Large intestine (tissue), 3 donors: ENCODE measurements at regions not wholly inside any gene's neighbourhood (a gene's known extent, or its start where the extent isn't known, plus 50 kb on each side); places are given as distances from the start of the nearest gene placed in this dataset.

Experiments
- DNase-seq, 2 donors: peaks; one replicate each; pipeline versions ENCODE4 v3.0.0 to v3.0.0-alpha.2; 2013
- H3K27ac ChIP-seq: one replicate; pipeline ENCODE4 v1.5.1; 2013; ENCODE audit warnings: low read length
- H3K27me3 ChIP-seq: 2 replicates; pipeline ENCODE4 v1.6.1; 2013; ENCODE audit warnings: low read length; ENCODE audit not compliant: control insufficient read depth, insufficient read depth
- H3K36me3 ChIP-seq: 2 replicates; pipeline ENCODE4 v1.6.1; 2013; ENCODE audit warnings: low read length; ENCODE audit not compliant: control insufficient read depth, insufficient read depth
- H3K4me1 ChIP-seq: one replicate; pipeline ENCODE4 v1.6.1; 2013; ENCODE audit warnings: low read length; ENCODE audit not compliant: control insufficient read depth, insufficient read depth
- H3K4me3 ChIP-seq: one replicate; pipeline ENCODE4 v1.5.1; 2013; ENCODE audit warnings: low read length
- H3K9me3 ChIP-seq: one replicate; pipeline ENCODE4 v1.6.1; 2013; ENCODE audit warnings: mild to moderate bottlenecking, low read depth, low read length, moderate library complexity; ENCODE audit not compliant: control insufficient read depth
- WGBS: methylation state at CpG from one replicate; pipeline ENCODE4 v1.1.5; 2013; ENCODE audit warnings: low lambda C conversion rate; ENCODE audit not compliant: insufficient coverage; 5-methylcytosine and 5-hydroxymethylcytosine counted together

DNA sequence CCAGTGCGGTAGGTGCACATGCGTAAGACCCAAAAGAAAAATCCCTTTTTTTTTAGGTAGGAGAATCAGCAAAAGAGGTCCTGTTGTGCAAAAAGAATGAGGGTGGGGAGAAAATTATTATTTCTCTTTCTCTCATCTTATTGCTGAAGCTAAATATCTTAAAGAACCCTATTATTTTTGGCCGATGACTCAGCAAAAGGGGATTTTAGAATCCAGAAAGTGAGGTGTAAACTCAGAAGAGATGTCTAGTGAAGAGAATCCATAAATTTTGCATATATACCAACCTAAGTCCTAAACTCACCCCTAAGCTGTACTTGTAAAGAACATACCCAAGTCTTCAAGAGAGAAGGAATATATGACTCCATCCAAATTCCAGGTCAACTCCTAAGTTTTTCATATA, 386.3 kb upstream of the ZNF717 start:
- DNase-seq = no peak
- no peak overlapping the region for H3K4me3 ChIP-seq
- H3K9me3 ChIP-seq = no peaks in the 10 kb centered on the region
- no peaks in the 10 kb centered on the region for H3K4me1 ChIP-seq
- H3K27me3 ChIP-seq = no peaks in the 10 kb centered on the region
- no peak overlapping the region for H3K27ac ChIP-seq
- H3K36me3 ChIP-seq = no peaks in the 10 kb centered on the region
- no CpG with 5 or more reads among the region's 3 CpGs for WGBS

DNA sequence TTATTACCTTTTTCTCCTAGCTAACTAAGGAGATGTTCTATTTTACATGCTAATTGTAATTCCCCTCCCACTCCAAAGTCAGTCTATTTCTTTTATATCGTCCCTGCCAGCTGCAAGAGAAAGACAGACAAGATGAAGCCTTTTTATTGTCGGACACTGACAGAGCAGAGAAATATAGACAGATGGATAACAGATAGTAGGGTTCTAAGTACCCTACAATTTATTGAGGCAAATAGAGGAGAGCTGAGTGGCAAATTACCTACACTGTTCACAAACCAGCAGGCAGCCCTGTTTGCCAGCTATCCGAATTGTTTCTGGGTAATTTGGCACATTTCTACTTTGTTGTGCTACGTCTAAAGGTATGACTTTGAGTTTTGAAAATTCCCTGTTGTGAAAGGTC, 392.3 kb upstream of the ZNF717 start:
- Histone ChIP-seq H3K9me3 (no peaks in the 10 kb centered on the region), H3K36me3 (no peaks in the 10 kb centered on the region), H3K4me1 (no peaks in the 10 kb centered on the region), H3K27me3 (no peaks in the 10 kb centered on the region), H3K27ac (no peak overlapping the region), H3K4me3 (no peak overlapping the region)
- DNase-seq = no peak
- 83% methylated on average over 1 of the region's 4 CpGs for whole genome bisulfite sequencing

DNA sequence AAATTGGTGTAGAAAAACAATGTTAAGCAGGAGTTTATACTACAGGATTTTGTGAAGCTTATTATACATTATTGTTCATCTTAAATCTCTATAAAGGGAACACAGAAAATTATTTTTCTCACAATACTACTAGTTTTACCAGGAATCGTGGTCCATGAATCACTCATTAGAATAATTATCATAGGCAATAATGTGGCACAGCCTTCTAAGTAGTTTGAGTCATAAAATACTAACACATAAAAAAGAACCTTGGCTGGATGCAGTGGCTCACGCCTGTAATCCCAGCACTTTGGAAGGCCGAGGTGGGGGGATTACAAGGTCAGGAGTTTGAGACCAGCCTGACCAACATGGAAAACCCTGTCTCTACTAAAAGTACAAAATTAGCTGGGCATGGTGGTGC, 393.1 kb upstream of the ZNF717 start:
- Histone ChIP-seq H3K27ac (no peak overlapping the region), H3K27me3 (no peaks in the 10 kb centered on the region), H3K9me3 (no peaks in the 10 kb centered on the region), H3K4me1 (no peaks in the 10 kb centered on the region), H3K36me3 (no peaks in the 10 kb centered on the region), H3K4me3 (no peak overlapping the region)
- WGBS = no CpG with 5 or more reads among the region's 3 CpGs
- no peak for DNase-seq

DNA sequence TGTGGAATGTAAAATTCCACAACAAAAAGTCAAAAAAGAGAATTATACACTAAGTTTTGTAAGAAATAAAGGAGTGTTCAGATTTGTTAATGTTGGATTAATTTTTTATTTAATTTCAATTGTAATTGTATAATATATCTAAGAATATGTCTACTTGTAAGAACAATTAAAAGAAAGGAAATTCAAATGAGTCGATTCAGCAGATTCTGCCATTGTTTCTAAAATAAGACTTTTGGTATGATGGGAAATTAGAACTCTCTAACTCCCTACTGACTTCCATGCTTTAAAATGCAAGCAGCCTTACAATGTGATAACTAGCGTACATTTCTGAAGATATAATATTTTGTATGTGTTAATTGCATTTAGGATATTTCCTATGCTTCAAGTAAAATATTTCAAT, 395.9 kb upstream of the ZNF717 start:
- no peaks in the 10 kb centered on the region for H3K36me3 ChIP-seq
- DNase-seq = no peak
- no peak overlapping the region for H3K4me3 ChIP-seq
- H3K9me3 ChIP-seq = no peaks in the 10 kb centered on the region
- H3K4me1 ChIP-seq = no peaks in the 10 kb centered on the region
- H3K27ac ChIP-seq = no peak overlapping the region
- no peaks in the 10 kb centered on the region for H3K27me3 ChIP-seq
- WGBS = 96% methylated on average over 2 of the region's 2 CpGs

DNA sequence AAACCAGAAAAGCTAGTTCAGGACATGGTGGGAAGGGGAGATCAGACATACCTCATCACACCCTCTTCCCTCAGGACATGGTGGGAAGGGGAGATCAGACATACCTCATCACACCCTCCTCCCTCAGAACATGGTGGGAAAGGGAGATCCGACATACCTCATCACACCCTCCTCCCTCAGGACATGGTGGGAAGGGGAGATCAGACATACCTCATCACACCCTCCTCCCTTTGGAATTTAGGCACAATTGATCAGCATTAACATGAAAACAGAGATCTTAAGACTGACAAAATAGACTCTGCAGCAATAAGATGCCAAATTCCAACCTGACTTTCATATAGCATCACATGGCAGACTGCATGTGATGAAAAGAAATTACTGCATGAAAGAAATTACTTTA, 412.7 kb upstream of the ZNF717 start:
- WGBS = no CpG with 5 or more reads among the region's 1 CpG
- no peak for DNase-seq
- no peaks in the 10 kb centered on the region for H3K27me3 ChIP-seq
- H3K4me3 ChIP-seq = no peak overlapping the region
- H3K4me1 ChIP-seq = no peaks in the 10 kb centered on the region
- no peaks in the 10 kb centered on the region for H3K9me3 ChIP-seq
- no peaks in the 10 kb centered on the region for H3K36me3 ChIP-seq
- H3K27ac ChIP-seq = no peak overlapping the region

DNA sequence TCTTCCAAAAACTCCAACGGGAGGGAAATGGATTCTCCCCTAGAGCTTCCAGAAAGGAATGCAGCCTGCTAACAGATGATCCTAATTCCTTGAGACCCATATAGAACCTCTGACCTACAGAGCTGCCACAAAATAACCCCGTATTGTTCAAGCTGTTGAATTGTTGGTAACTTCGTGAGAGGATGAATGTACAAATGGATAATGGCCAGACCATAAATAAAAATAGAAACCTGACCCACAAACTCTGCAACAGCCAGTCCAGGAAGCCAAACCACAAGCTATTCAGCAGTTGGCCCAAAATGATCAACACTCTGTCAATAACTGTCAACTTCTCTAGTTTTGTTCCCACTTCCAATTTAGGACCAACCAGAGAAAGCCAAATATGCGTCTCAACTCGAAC, 414.0 kb upstream of the ZNF717 start:
- WGBS = 91% methylated on average over 4 of the region's 5 CpGs
- DNase-seq = no peak
- H3K4me1 ChIP-seq = no peaks in the 10 kb centered on the region
- H3K4me3 ChIP-seq = no peak overlapping the region
- no peaks in the 10 kb centered on the region for H3K36me3 ChIP-seq
- H3K9me3 ChIP-seq = no peaks in the 10 kb centered on the region
- H3K27ac ChIP-seq = no peak overlapping the region
- no peaks in the 10 kb centered on the region for H3K27me3 ChIP-seq

DNA sequence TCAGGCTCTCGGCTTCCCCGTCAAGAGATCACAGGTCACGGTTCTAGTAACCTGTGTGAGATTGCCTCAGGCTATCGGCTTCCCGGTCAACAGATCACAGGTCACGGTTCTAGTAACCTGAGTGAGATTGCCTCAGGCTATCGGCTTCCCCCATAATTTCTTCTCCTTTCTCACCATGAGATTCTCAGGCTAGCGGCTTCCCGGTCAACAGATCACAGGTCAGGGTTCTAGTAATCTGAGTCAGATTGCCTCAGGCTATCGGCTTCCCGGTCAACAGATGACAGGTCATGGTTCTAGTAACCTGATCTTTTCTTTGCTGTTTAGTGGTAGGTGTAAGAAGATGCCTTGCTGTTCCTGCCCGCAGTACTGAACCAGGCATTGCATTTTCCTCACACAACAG, 418.2 kb upstream of the ZNF717 start:
- Histone ChIP-seq H3K9me3 (no peaks in the 10 kb centered on the region), H3K27me3 (no peaks in the 10 kb centered on the region), H3K36me3 (no peaks in the 10 kb centered on the region), H3K4me3 (no peak overlapping the region), H3K4me1 (peaks cover 7% of the 10 kb centered on the region), H3K27ac (no peak overlapping the region)
- no peak for DNase-seq
- WGBS = no CpG with 5 or more reads among the region's 12 CpGs

DNA sequence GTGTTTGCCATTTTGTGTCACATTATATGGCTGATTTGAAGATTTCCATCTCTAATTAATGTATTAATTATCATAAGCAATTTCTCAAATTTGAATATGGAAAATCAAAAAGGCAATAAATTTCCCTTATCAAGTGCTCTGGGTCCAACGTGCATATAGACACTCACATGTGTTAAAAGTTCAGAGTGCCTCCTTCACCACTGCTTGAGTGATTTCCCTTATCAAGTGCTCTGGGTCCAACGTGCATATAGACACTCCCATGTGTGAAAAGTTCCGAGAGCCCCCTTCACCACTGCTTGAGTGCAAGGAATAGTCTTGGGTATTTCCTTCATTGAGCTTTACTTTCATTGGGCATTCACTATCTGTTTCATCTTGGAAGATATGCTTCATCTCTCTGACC, 421.0 kb upstream of the ZNF717 start:
- peak; percentile 88 to 97 for DNase-seq
- Histone ChIP-seq H3K36me3 (no peaks in the 10 kb centered on the region), H3K4me3 (no peak overlapping the region), H3K27ac (peak overlapping the region; percentile 34), H3K4me1 (peaks cover 7% of the 10 kb centered on the region), H3K9me3 (no peaks in the 10 kb centered on the region), H3K27me3 (no peaks in the 10 kb centered on the region)
- WGBS = no CpG with 5 or more reads among the region's 3 CpGs

DNA sequence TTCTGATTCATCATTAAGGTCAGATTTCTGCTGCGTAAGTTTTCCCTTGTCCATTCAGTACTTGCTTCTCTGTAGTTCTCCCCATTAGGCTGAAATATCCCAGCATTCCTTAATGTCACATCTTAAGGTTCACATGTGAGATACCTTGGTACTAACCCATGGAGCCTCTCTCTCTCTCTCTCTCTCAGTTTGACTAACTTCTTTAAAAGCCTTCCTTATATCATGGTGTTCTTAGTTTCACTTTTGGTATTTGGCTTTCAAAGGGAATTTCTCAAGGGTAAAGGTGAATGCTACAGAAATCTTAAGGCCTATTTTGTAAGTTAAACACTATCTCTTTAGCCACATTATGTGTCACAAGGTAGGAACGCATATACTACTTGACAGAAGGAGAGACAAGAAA, 427.3 kb upstream of the ZNF717 start:
- no peaks in the 10 kb centered on the region for H3K9me3 ChIP-seq
- WGBS = 100% methylated on average over 1 of the region's 2 CpGs
- H3K4me1 ChIP-seq = no peaks in the 10 kb centered on the region
- H3K27me3 ChIP-seq = no peaks in the 10 kb centered on the region
- no peak overlapping the region for H3K4me3 ChIP-seq
- DNase-seq = no peak
- no peaks in the 10 kb centered on the region for H3K36me3 ChIP-seq
- no peak overlapping the region for H3K27ac ChIP-seq

DNA sequence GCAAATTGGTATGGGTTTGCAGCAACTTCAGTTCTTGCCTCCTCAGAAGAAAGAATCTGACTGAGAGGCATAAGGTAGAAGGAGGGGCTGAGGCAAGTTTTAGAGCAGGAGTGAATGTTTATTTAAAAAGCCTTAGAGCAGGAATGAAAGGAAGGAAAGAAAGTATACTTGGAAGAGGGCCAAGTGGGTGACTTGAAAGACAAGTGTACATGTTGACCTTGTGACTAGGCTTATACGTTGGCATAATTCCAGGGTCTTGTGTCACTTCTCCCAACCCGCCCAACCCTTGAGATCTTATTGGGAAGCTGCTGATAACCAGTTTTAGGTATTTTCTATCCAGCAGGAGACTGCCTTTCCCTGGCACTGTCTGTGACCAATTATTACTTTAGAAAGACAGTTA, 436.9 kb upstream of the ZNF717 start:
- DNase-seq = peak; percentile 46 to 82
- 20% methylated on average over 1 of the region's 2 CpGs for WGBS
- Histone ChIP-seq H3K27me3 (no peaks in the 10 kb centered on the region), H3K27ac (no peak overlapping the region), H3K4me1 (no peaks in the 10 kb centered on the region), H3K36me3 (no peaks in the 10 kb centered on the region), H3K9me3 (no peaks in the 10 kb centered on the region), H3K4me3 (no peak overlapping the region)

DNA sequence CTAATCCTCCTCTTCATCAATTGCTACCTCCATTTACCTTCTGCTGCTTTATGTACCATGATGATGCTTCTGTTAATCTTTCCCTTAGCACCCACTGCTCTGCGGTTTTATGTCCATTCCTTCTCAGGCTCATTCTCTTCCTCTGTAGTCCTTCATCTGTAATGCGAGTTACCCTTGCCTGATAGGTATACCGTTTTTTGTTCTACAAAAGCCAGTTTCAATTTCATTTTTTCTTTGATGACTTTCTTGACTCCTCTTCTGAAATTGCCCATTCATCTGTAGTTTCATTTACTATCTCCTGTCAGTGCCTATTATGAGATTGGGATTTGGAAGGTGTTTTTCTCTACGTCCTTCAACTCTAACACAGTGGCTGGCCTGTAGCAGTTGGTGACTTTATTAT, 445.9 kb upstream of the ZNF717 start:
- 96% methylated on average over 3 of the region's 4 CpGs for WGBS
- Histone ChIP-seq H3K9me3 (no peaks in the 10 kb centered on the region), H3K36me3 (no peaks in the 10 kb centered on the region), H3K27ac (no peak overlapping the region), H3K27me3 (no peaks in the 10 kb centered on the region), H3K4me3 (no peak overlapping the region), H3K4me1 (no peaks in the 10 kb centered on the region)
- DNase-seq = no peak
